MCF 10A (cell line): ENCODE measurements at regions not wholly inside any gene's neighbourhood (a gene's known extent, or its start where the extent isn't known, plus 50 kb on each side); places are given as distances from the start of the nearest gene placed in this dataset.

Experiments used
- BruUV-seq: library from RNA; stranded (reverse); fragments of 400-500 nt; replicated peaks from 2 replicates; lab custom pipeline; 2021; lab: Mats Ljungman, UMichigan
- CTCF ChIA-PET: fragments of 300-600 bp; sonication (Branson Sonifier 250); formaldehyde crosslinking; extraction: SDS; loops from one replicate; lab custom pipeline; 2021; ENCODE audit warnings: antibody characterized with exemption, inconsistent platforms; lab: Yijun Ruan, JAX
- POLR2A ChIA-PET: fragments of 300-600, 350-650 bp; sonication (Branson Sonifier 250); formaldehyde crosslinking; extraction: SDS; loops from one replicate; lab custom pipeline; 2020; ENCODE audit warnings: antibody characterized with exemption, inconsistent platforms; lab: Yijun Ruan, JAX
- DNase-seq: peaks from one replicate; pipeline ENCODE4 v3.0.0-alpha.2; 2018; ENCODE audit not compliant: unreplicated experiment
- H3K27ac Mint-ChIP-seq: one replicate; pipeline ENCODE4 v1.8.0; 2022; ENCODE audit warnings: mild to moderate bottlenecking, low read depth, mixed read lengths; ENCODE audit not compliant: unreplicated experiment
- H3K27me3 Mint-ChIP-seq: one replicate; pipeline ENCODE4 v1.8.0; 2022; ENCODE audit warnings: mixed read lengths; ENCODE audit not compliant: insufficient read depth, unreplicated experiment
- H3K36me3 Mint-ChIP-seq: one replicate; pipeline ENCODE4 v1.8.0; 2022; ENCODE audit warnings: mild to moderate bottlenecking, moderate library complexity, mixed read lengths; ENCODE audit not compliant: insufficient read depth, unreplicated experiment
- H3K4me1 Mint-ChIP-seq: one replicate; pipeline ENCODE4 v1.8.0; 2022; ENCODE audit warnings: mixed read lengths; ENCODE audit not compliant: insufficient read depth, unreplicated experiment
- H3K4me3 Mint-ChIP-seq: one replicate; pipeline ENCODE4 v1.8.0; 2022; ENCODE audit warnings: mild to moderate bottlenecking, moderate library complexity, mixed read lengths; ENCODE audit not compliant: unreplicated experiment
- H3K9me3 Mint-ChIP-seq: one replicate; pipeline ENCODE4 v1.8.0; 2022; ENCODE audit warnings: mixed read lengths; ENCODE audit not compliant: unreplicated experiment
- intact Hi-C: fragments of 100-400 bp; cut with micrococcal nuclease; formaldehyde crosslinking; loops from 2 replicates; pipeline ENCODE4 v1.14.1; 2022
- TF ChIP-seq, protein P1 (sequence below): fragments of 200-600 bp; IDR thresholded peaks from one replicate; pipeline ENCODE4 v1.8.0; 2022; ENCODE audit warnings: antibody characterized with exemption, mild to moderate bottlenecking; ENCODE audit not compliant: unreplicated experiment

DNA sequence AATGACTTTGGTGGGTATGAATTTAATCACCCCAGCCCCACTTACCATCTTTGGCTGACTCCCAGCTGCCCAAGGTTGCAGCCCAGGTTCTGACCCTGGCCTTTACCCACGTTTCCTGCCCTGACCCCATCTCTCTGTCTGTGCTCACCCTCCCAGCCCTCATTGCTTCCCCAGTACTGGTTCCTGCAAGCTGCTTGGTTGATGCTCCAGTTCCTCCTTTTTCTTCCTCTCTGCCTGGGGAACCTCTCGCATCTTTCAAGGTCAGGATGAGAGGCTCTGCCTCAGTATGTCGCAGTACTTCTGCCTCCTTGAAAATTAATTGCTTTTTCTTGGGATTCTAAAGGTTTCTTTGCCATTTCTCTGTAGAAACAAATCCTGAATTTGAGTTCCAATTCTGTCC, 263.8 kb upstream of the ZNF32 start:
- peaks cover 9% of the 10 kb centered on the region for H3K4me1 Mint-ChIP-seq
- DNase-seq: no peak
- TF ChIP-seq, protein P1, sequence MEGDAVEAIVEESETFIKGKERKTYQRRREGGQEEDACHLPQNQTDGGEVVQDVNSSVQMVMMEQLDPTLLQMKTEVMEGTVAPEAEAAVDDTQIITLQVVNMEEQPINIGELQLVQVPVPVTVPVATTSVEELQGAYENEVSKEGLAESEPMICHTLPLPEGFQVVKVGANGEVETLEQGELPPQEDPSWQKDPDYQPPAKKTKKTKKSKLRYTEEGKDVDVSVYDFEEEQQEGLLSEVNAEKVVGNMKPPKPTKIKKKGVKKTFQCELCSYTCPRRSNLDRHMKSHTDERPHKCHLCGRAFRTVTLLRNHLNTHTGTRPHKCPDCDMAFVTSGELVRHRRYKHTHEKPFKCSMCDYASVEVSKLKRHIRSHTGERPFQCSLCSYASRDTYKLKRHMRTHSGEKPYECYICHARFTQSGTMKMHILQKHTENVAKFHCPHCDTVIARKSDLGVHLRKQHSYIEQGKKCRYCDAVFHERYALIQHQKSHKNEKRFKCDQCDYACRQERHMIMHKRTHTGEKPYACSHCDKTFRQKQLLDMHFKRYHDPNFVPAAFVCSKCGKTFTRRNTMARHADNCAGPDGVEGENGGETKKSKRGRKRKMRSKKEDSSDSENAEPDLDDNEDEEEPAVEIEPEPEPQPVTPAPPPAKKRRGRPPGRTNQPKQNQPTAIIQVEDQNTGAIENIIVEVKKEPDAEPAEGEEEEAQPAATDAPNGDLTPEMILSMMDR: no peak
- H3K27ac Mint-ChIP-seq: no peak overlapping the region
- H3K9me3 Mint-ChIP-seq: peaks cover 8% of the 10 kb centered on the region
- H3K27me3 Mint-ChIP-seq: peaks cover 10% of the 10 kb centered on the region
- no peak overlapping the region for H3K4me3 Mint-ChIP-seq
- CTCF ChIA-PET: interaction anchor here (0.7 kb wide), 1 partner anchor 210 kb away, joined by 3 read pairs; no protein-coding TSS in a partner anchor
- no TSS peak for BruUV-seq
- H3K36me3 Mint-ChIP-seq: no peaks in the 10 kb centered on the region
- POLR2A ChIA-PET: no interaction called here
- intact Hi-C loops: no loop called here

DNA sequence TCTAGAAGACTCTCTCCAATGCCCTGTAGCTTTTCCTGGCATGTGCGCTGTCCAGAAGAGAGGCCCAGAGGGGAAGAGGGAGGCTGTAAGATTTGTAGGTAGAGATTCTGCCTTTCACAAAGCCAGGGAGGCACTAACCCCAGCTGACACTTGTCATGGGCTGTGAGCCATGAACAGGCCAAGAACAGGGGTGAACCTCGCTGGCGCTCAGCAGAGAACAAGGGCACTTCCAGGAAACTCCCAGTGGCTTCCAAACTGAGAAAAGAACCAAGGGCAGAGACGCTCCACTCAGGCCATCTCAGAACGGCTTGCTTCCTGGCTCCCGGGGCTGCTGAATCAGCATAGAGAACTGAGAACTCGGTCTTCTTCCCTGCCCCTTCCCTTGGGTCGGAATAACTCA, 257.8 kb upstream of the ZNF32 start:
- no peaks in the 10 kb centered on the region for H3K4me1 Mint-ChIP-seq
- no TSS peak for BruUV-seq
- no peak overlapping the region for H3K4me3 Mint-ChIP-seq
- intact Hi-C loops: no loop called here
- DNase-seq: no peak
- no peak overlapping the region for H3K27ac Mint-ChIP-seq
- H3K27me3 Mint-ChIP-seq: peaks cover 7% of the 10 kb centered on the region
- POLR2A ChIA-PET: no interaction called here
- no peaks in the 10 kb centered on the region for H3K36me3 Mint-ChIP-seq
- H3K9me3 Mint-ChIP-seq: no peaks in the 10 kb centered on the region
- TF ChIP-seq, protein P1: no peak
- CTCF ChIA-PET: interaction anchor here (0.6 kb wide), 1 partner anchor 432 kb away, joined by 4 read pairs; no protein-coding TSS in a partner anchor

DNA sequence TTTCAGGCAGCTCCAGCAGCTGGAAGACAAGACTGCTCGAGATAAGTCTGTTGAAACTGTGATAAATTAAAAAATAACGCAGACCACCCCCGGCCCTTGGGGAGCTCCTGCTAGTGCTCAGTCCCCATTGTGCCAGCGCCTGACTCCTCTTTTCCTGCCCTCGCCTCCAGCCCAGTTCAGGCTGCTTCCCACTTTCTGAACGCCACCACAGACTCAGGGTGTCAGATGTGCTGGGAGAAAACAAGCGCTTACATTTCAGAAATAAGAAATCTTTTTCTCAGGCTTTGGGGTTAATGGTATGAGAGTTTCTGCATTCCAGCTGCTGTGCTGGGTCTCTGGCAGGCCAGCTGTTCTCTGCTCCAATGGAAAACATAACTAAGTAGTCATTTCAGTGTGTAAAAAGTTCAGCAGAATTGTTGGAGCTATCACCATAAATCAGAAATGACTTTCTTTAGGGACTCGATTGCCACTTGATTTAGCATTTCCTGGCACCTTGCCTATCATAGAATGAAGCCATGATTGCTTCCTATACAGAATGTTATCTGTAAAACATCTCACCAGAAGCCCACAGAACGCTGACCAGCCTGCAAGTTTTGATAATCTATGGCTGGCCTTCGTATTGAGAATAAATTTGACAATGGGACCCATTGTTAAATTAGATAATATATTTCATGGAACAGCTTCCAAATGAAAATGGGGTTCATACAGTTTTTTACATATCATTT, 257.0 kb upstream of the ZNF32 start:
- Mint-ChIP-seq H3K27ac (no peak overlapping the region), H3K4me1 (no peaks in the 10 kb centered on the region), H3K27me3 (peaks cover 7% of the 10 kb centered on the region), H3K4me3 (no peak overlapping the region), H3K36me3 (no peaks in the 10 kb centered on the region), H3K9me3 (no peaks in the 10 kb centered on the region)
- TF ChIP-seq, protein P1: no peak
- intact Hi-C loops: no loop called here
- POLR2A ChIA-PET: no interaction called here
- DNase-seq: no peak
- CTCF ChIA-PET: interaction anchor here (0.6 kb wide), 1 partner anchor 433 kb away, joined by 4 read pairs; no protein-coding TSS in a partner anchor
- BruUV-seq: no TSS peak

DNA sequence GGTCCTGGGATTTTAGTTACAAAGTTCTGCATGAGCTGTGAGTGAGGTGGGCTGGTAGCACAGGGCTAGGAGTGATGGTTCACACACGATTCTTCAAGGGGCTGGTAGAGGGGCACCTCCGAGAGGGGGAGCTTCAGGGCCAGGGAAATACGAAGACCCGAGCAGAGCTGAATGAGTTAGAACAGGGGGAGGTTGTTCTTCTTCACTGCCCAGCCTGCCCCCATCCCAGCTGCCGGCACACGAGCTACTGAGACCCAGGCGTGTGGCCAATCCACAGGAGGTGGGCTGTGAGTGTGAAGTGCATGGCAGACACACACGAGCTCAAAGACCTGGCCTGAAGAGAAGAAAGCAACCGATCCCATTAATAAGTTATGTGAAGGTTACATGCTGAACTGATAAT, 256.2 kb upstream of the ZNF32 start:
- Mint-ChIP-seq H3K9me3 (no peaks in the 10 kb centered on the region), H3K4me1 (no peaks in the 10 kb centered on the region), H3K4me3 (no peak overlapping the region), H3K27ac (no peak overlapping the region), H3K27me3 (peaks cover 7% of the 10 kb centered on the region), H3K36me3 (no peaks in the 10 kb centered on the region)
- DNase-seq: no peak
- ChIA-PET CTCF (no interaction called here), POLR2A (no interaction called here)
- BruUV-seq: no TSS peak
- TF ChIP-seq, protein P1: no peak
- intact Hi-C loops: no loop called here
